MV-4-11 (cell line): ENCODE measurements at regions not wholly inside any gene's neighbourhood (a gene's known extent, or its start where the extent isn't known, plus 50 kb on each side); places are given as distances from the start of the nearest gene placed in this dataset.

Experiments used
- DNase-seq: peaks from one replicate; lab custom pipeline; 2025; lab: John Stamatoyannopoulos, UW

DNA sequence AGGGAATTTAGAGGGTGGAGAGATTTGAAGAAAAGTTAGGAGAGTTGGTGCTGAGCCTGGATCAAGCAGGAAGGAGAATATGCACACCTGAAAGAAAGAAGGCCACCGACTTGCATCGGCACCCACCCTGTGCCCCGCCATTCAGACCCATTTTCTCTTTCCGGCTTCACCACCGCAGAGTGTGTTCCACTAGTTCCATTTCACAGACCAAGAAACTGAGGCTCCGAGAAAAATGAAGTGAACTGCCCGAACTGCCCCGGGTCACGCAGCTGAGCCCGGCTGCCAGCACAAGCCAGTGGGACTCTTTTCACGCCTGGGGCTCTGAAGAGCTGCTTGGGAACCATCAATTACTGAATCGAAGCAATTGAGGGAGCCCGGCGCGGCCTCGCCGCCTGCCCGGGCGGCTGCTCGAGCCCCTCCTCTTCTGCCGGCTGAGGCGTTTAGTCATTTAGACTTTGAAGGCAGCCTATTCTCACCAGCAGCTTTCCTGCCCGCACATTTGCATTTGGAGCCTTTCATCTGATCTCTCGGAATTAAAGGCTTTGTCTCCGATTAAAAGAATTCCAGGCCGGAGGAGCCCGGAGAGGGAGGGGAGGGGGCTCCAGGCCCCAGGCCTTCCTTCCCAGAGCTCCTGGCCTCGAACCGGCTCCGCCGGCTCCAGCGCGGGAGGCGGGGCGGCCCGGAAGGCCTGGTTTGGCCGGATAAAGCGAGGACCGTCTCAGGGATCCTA, 140.2 kb upstream of the PJA1 start:
- no peak for DNase-seq

- no peak for DNase-seq
These were observed 138.0 kb upstream of the PJA1 start for GRCh38 chrX:69303231-69303630.

DNA sequence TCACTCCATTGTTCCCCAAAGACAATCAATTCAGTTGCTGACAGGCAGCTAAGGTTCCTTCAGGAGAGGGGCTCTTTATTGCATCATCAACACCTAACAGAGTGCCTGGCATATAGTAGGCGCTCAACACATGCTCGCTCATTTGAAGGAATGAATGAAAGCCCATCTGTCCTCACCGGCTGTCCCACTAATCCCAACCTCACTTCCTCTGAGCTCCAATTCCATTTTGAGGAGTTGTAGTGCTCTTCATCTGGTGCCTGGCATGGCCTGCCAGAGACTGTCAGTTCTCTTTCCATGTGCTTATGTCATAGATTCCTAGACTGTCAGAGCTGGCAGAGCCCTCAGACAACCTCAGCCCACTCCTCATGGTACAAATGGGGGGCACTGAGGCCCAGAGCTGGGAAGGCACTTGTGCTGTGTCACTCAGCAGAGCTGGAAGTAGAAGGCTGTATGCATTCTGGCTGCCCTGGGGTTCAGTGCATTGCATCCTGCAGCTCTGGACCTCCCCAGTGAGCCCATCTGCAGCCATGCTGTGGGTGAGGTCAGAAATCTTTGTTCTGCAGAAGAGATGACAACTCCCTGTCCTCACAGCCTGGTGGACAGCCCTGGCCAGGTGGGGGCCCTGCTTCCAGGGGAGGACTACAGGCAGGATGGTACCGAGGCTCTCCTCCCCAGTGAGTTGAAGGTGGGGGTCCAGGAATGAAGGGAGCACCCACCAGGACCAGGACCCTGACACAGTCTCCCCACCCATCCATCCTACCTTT, 134.9 kb upstream of the PJA1 start:
- DNase-seq = no peak

- DNase-seq = no peak
These were observed 134.0 kb upstream of the PJA1 start for GRCh38 chrX:69299285-69299684.

GRCh38 chrX:69298466-69299140, 133.3 kb upstream of the PJA1 start:
- DNase-seq = no peak

- DNase-seq = no peak
These were observed 132.3 kb upstream of the PJA1 start for GRCh38 chrX:69297506-69297905.

GRCh38 chrX:69293776-69294601, 128.7 kb upstream of the PJA1 start:
- no peak for DNase-seq

DNA sequence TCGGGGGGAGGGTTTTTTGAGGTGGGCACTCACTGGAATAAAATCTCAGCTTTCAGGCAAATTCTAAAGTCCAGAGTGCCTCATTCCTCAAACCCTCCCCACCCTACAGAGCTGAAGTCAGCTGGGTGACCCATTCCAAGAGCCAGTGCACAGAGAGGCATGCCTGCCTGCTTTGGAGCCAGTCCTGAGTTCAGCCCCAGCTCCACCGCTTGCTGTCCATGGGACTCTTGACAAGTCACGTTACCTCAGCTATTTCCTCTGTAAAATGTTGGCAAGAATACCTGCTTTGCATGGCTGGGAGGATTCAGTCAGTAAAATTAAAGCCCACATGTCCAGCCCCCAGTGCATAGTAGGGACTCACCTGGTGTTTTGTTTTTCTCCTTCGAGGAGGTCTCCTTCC, 125.9 kb upstream of the PJA1 start:
- no peak for DNase-seq

- no peak for DNase-seq
These were observed 125.0 kb upstream of the PJA1 start for GRCh38 chrX:69290292-69290691.

- DNase-seq = no peak
These were observed 124.5 kb upstream of the PJA1 start for GRCh38 chrX:69289793-69290123.

DNA sequence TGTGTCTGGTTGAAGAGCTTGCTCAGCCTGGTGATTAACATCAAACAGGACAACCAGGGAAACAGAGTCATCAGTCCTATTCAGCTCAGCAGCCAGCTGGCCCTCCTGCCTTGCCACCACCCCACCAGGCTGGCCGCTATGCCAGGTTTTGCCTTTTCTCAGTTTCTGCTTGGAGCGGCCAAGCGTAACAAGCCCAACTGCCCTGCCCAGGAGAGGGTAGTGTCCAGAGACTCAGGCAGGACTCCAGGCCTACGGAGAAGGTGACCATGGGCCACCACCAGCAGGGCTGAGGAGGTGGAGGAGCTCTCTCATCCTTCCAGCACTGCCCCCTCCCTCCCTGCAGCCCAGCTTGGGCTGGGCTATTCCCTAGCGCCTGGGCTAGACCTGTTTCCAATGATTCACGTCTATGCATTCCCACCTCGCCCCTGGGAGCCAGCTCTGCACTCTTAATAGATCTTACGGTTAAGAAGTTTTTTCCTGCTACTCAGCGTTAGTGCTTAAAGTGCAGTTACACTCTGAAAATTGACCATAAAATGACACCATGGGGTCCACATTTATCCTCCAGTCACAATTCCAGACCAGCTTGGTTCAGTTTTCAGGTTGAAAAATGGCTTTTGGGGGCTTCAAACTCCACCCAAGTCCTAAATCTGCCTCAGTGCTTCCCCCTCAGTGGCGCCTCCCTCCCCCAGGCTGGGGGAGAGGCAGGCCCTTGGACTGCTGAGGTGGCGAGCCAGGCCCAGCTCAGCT, 124.0 kb upstream of the PJA1 start:
- DNase-seq = no peak

GRCh38 chrX:69287095-69287494, 121.8 kb upstream of the PJA1 start:
- DNase-seq = no peak

GRCh38 chrX:69286565-69286906, 121.3 kb upstream of the PJA1 start:
- no peak for DNase-seq

DNA sequence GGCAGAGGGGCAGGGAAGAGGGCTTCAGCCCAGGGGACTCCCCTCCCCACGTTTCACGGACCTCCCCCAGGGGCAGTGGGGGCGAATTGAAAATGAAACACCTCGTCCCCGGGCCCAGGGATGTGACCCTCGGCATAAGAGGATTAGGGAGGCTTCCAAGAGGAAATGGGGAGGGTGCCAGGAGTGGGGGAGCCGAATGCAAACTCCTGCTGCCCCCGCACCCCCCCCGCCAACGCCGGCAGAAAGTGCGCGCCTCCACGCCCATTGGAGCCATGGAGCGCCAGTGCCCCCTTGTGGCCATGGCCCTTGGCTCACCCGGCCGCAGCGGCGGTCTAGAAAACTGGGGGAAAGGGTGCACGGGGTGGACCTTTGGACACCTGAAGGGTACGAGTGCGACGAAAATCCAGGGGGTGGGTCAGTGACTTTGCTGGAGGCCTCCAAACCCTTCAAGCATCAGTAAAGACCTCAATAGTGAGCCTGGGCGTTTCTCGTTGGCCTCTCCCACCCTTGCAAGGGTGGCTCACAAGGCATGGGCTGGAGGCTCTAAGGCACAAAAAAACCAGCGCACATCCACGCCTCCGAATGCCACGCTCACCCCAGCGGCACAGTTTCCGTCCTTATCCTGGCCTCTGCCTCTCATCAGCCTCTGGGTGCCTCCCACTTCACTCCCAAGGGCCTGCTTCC, 120.8 kb upstream of the PJA1 start:
- DNase-seq = no peak

- DNase-seq = no peak
These were observed 120.2 kb upstream of the PJA1 start for GRCh38 chrX:69285401-69285877.

DNA sequence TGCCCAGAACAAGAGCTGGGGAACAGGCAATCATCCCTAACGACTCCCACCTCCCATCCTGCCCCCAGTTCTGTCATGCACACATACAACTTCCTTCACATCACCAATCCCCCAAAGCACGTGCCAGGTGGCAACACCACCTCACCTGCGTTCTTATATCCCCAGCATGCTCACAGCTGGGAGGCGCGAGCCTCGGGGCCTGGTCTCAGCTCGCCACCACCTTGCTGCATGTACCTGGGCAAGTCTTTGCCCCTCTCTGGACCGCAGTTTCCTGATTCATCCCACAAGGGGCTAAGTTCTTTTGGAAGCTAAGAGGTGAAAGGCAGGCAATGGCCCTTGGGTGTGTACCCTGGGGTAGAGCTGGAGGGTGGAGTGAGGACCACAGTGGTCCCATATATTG, 119.2 kb upstream of the PJA1 start:
- no peak for DNase-seq

DNA sequence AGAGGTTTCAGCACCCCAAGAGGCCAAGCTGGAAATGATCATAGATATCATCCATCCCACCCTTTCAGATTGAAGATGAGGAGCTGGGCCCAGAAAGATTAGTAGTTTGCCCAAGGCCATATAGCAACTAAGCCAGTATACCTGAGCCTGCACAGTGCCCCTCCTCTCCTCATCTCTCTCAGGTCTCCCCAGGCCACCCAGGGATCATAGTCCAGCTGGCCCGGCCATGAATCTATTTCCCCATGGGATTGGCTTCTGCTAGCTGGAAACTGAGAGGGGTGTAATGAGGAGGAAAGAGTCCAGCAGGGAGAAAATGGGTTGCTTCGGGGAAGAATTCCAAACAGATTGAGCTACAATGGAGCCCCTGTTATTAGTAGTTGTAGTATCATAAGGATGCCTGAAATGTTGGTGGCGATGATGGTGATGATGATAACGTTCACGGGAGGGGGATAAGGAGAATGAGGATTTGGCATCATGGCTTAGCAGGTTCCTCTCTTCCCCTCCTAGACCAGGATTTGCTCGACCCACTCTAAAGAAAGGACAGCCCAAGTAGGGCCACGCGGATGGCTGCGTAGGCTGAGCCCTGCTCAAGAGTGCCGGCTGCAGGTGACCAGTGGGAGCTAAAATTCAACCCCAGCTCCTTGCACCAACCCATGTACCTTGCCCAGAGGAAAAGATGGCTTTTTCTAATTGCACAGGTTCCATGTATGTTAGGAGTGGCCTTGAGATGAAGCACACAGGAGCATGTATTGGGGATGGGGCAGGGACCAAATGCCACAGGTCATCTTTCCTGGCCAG, 117.8 kb upstream of the PJA1 start:
- DNase-seq = no peak

GRCh38 chrX:69280933-69281332, 115.7 kb upstream of the PJA1 start:
- no peak for DNase-seq

DNA sequence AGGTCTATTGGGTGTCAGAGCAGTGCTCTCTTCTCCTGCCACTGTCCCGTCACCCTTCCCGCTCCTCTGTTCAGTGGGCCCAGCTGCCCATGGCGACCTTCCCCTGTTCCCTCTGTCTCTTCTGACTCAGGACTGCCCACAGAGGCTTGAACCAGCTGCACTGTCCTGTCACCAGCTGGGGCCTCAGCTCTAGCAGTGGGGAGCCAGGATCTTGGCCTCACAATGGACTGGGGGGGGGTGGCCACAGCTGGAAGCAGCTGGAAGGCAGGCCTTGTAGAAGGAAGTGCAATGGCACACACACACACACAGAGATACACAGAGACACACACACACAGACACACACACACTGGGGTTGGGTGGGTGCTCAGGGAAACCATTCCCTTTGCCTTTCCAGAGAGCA, 114.0 kb upstream of the PJA1 start:
- no peak for DNase-seq

GRCh38 chrX:69278031-69278687, 112.9 kb upstream of the PJA1 start:
- DNase-seq = no peak
